Neural cell (in vitro differentiated cells): ENCODE measurements at regions not wholly inside any gene's neighbourhood (a gene's known extent, or its start where the extent isn't known, plus 50 kb on each side); places are given as distances from the start of the nearest gene placed in this dataset.

Source experiments
- POLR2AphosphoS5 ChIP-seq: IDR thresholded peaks from 2 replicates; pipeline ENCODE4 v1.6.1; 2012
- RAD21 ChIP-seq: fragments of 450-650 bp; conservative IDR thresholded peaks from 2 replicates; pipeline ENCODE4 v1.6.1; 2014; ENCODE audit warnings: antibody characterized with exemption, mild to moderate bottlenecking, moderate library complexity
- TAF1 ChIP-seq: IDR thresholded peaks from 2 replicates; pipeline ENCODE4 v1.6.1; 2012; ENCODE audit warnings: low read depth
- TF ChIP-seq, protein P1 (sequence below): fragments of 450-650 bp; IDR thresholded peaks from 2 replicates; pipeline ENCODE4 v1.5.1; 2014; ENCODE audit warnings: antibody characterized with exemption, mild to moderate bottlenecking, moderate library complexity; ENCODE audit not compliant: poor library complexity, severe bottlenecking

DNA sequence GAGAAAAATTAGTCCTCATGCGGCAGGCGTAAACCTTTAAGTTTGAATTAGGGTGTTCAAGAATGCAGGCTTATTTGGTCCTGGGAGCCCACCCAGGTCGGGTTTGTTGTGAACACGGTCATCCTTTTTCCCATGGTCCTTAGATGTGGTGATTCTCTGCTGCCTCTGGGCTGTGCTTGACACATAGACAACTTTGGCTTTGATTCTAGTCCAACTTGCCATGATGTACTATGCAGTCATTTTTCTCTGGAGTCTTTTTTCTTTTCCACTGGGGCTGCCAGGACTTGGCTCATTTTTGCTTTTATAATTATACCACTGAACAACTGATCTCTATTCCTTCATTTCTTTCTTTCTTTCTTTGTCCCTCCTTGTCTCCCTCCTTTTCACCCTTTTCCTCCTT, 218.6 kb downstream of the SREK1 start:
- TF ChIP-seq POLR2AphosphoS5 (no peak), TAF1 (no peak), RAD21 (no peak)
- TF ChIP-seq, protein P1, sequence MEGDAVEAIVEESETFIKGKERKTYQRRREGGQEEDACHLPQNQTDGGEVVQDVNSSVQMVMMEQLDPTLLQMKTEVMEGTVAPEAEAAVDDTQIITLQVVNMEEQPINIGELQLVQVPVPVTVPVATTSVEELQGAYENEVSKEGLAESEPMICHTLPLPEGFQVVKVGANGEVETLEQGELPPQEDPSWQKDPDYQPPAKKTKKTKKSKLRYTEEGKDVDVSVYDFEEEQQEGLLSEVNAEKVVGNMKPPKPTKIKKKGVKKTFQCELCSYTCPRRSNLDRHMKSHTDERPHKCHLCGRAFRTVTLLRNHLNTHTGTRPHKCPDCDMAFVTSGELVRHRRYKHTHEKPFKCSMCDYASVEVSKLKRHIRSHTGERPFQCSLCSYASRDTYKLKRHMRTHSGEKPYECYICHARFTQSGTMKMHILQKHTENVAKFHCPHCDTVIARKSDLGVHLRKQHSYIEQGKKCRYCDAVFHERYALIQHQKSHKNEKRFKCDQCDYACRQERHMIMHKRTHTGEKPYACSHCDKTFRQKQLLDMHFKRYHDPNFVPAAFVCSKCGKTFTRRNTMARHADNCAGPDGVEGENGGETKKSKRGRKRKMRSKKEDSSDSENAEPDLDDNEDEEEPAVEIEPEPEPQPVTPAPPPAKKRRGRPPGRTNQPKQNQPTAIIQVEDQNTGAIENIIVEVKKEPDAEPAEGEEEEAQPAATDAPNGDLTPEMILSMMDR, result no peak
